ENCODE measurements at regions not wholly inside any gene's neighbourhood (a gene's known extent, or its start where the extent isn't known, plus 50 kb on each side); places are given as distances from the start of the nearest gene placed in this dataset.

DNA sequence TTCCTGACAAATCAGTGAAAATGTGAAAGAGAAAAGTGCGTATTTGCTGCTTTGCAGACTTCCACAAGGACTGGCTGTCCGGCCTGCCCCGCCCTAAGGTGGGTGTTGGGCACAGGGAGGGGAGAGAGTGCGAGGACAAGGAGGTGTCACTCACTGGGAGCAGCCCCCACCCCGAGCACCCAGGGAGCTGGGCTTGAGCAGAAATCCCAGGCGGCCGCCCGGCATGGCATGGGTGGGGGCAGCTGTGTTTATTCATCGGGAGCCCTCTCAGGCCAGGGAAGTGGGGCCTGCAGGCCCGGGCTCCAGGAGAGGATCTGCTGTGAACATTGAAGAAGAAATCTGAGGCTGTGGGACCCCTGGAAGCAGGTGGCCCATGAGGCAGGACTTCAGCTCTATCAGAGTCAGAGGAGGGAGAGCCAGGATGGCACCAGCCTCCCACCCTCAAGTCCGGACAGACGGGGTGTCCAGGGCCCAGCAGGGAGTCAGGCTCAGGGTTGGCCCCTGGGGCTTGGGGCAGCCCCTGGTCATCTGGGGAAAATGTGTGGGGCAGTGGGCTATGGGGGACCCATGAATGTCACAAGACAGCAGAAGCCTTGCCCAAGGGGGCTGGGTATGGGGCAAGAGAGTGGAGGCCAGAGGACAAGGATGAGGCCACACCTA, 164.4 kb upstream of the PPP2R2D start:
- Histone ChIP-seq H3K79me2 (ENCODE audit: control insufficient read depth, insufficient read depth, low read length) (no peaks in the 10 kb centered on the region), H3K9me3 (replicated peaks; ENCODE audit: control insufficient read depth, insufficient read depth, low read length) (peaks cover 3% of the 10 kb centered on the region)

GRCh38 chr10:131737543-131738395, 163.0 kb upstream of the PPP2R2D start:
- H3K9ac ChIP-seq (replicated peaks; ENCODE audit: extremely low read depth, insufficient read depth, low read length) = no peak overlapping the region
- FAIRE-seq (no peak), DNase-seq (ENCODE audit: low read depth, low spot score) (no peak)
- H3K27ac ChIP-seq (ENCODE audit: insufficient read depth, low read depth, low read length) = no peak overlapping the region
- H3K79me2 ChIP-seq (ENCODE audit: control insufficient read depth, insufficient read depth, low read length) = no peaks in the 10 kb centered on the region
- H3K9me1 ChIP-seq (replicated peaks; ENCODE audit: control insufficient read depth, extremely low read depth, insufficient read depth, low read length) = no peaks in the 10 kb centered on the region
- no peaks in the 10 kb centered on the region for H3K27me3 ChIP-seq (ENCODE audit: control insufficient read depth in 2 of 2, insufficient read depth in 2 of 2, low read length in 2 of 2)
- no TSS peak for BruUV-seq (replicated peaks)
- no peak overlapping the region for H3K4me2 ChIP-seq (ENCODE audit: insufficient read depth, low read length)
- H2AFZ ChIP-seq (ENCODE audit: low read depth, low read length) = no peak overlapping the region
- no peak overlapping the region for H3K4me3 ChIP-seq (replicated peaks in 1 of 3; ENCODE audit: insufficient read depth in 1 of 3, low read depth in 1 of 3, low read length in 3 of 3)
- no peaks in the 10 kb centered on the region for H3K36me3 ChIP-seq (ENCODE audit: control insufficient read depth in 2 of 2, extremely low read depth in 1 of 2, insufficient read depth in 2 of 2, low read length in 2 of 2)
- H4K20me1 ChIP-seq (replicated peaks; ENCODE audit: control insufficient read depth, extremely low read depth, insufficient read depth, low read length) = no peaks in the 10 kb centered on the region
- H3K9me3 ChIP-seq (replicated peaks; ENCODE audit: control insufficient read depth, insufficient read depth, low read length) = peaks cover 3% of the 10 kb centered on the region
- dilution Hi-C loops (cut with MboI; ENCODE audit: extremely low pct_ligation_motif_present, low sequenced_read_pairs) (no loop called here), intact Hi-C loops (cut with micrococcal nuclease) (no loop called here)
- ChIA-PET POLR2A (no interaction called here), CTCF (no interaction called here)
- TF ChIP-seq GATA2 (IDR thresholded peaks at IDR 0.05; ENCODE audit: insufficient read depth, insufficient read length, low read depth, low read length) (no peak), CTCF (IDR thresholded peaks at IDR 0.05; ENCODE audit: extremely low read depth in 1 of 2, insufficient read depth in 1 of 2, low read depth in 1 of 2, low read length in 2 of 2) (no peak), FOS (IDR thresholded peaks at IDR 0.05; ENCODE audit: borderline replicate concordance, insufficient read depth, low read length) (no peak)
- H3K4me1 ChIP-seq (ENCODE audit: control insufficient read depth, extremely low read depth, insufficient read depth, low read length) = no peaks in the 10 kb centered on the region

More for the DNA sequence above, 164.4 kb upstream of the PPP2R2D start:
- H3K36me3 ChIP-seq (ENCODE audit: control insufficient read depth in 2 of 2, extremely low read depth in 1 of 2, insufficient read depth in 2 of 2, low read length in 2 of 2) = no peaks in the 10 kb centered on the region
- no peak for TF ChIP-seq FOS (IDR thresholded peaks at IDR 0.05; ENCODE audit: borderline replicate concordance, insufficient read depth, low read length)
- dilution Hi-C loops (cut with MboI; ENCODE audit: extremely low pct_ligation_motif_present, low sequenced_read_pairs) (no loop called here), intact Hi-C loops (cut with micrococcal nuclease) (no loop called here)
- no peaks in the 10 kb centered on the region for H3K27me3 ChIP-seq (ENCODE audit: control insufficient read depth in 2 of 2, insufficient read depth in 2 of 2, low read length in 2 of 2)
- no peak overlapping the region for H2AFZ ChIP-seq (ENCODE audit: low read depth, low read length)
- CTCF ChIA-PET = no interaction called here
- no TSS peak for BruUV-seq (replicated peaks)
- no peaks in the 10 kb centered on the region for H3K4me1 ChIP-seq (ENCODE audit: control insufficient read depth, extremely low read depth, insufficient read depth, low read length)
- POLR2A ChIA-PET = no interaction called here
- FAIRE-seq = no peak
- no peak overlapping the region for H3K27ac ChIP-seq (ENCODE audit: insufficient read depth, low read depth, low read length)
- H3K9ac ChIP-seq (replicated peaks; ENCODE audit: extremely low read depth, insufficient read depth, low read length) = no peak overlapping the region
- no peaks in the 10 kb centered on the region for H4K20me1 ChIP-seq (replicated peaks; ENCODE audit: control insufficient read depth, extremely low read depth, insufficient read depth, low read length)
- H3K4me2 ChIP-seq (ENCODE audit: insufficient read depth, low read length) = no peak overlapping the region
- no peaks in the 10 kb centered on the region for H3K9me1 ChIP-seq (replicated peaks; ENCODE audit: control insufficient read depth, extremely low read depth, insufficient read depth, low read length)
- DNase-seq (ENCODE audit: low read depth, low spot score) = no peak
- no peak overlapping the region for H3K4me3 ChIP-seq (replicated peaks in 1 of 3; ENCODE audit: insufficient read depth in 1 of 3, low read depth in 1 of 3, low read length in 3 of 3)
